Thymus (tissue), 11 donors: ENCODE measurements at regions not wholly inside any gene's neighbourhood (a gene's known extent, or its start where the extent isn't known, plus 50 kb on each side); places are given as distances from the start of the nearest gene placed in this dataset.
"Not testable (repeated sequence)": the region's sequence is repeated elsewhere in the genome, so short reads cannot be mapped to it uniquely, and the experiment has no call there.

Experiments used
- DNase-seq, 9 donors: peaks; one replicate each; pipeline ENCODE4 v3.0.0-alpha.2; 2013; ENCODE audit warnings: low spot score in 9 of 9, low read depth in 6 of 9, missing footprints in 1 of 9
- H3K27ac ChIP-seq, 2 donors: one replicate each; pipeline ENCODE4 v1.5.1; 2013; ENCODE audit warnings: control low read depth in 1 of 2, low read depth in 1 of 2, low read length in 1 of 2, mild to moderate bottlenecking in 1 of 2, moderate library complexity in 1 of 2
- H3K27me3 ChIP-seq, 2 donors: one replicate each; pipeline ENCODE4 v1.5.1; 2013; ENCODE audit warnings: low read length in 1 of 2; ENCODE audit not compliant: control insufficient read depth in 2 of 2, insufficient read depth in 1 of 2
- H3K36me3 ChIP-seq, 2 donors: one replicate each; pipeline ENCODE4 v1.5.1; 2013; ENCODE audit warnings: low read length in 1 of 2, mild to moderate bottlenecking in 1 of 2, moderate library complexity in 1 of 2; ENCODE audit not compliant: control insufficient read depth in 2 of 2, insufficient read depth in 2 of 2
- H3K4me1 ChIP-seq, 2 donors: one replicate each; pipeline ENCODE4 v1.5.1; 2013; ENCODE audit warnings: low read length in 2 of 2; ENCODE audit not compliant: control insufficient read depth in 2 of 2, insufficient read depth in 2 of 2
- H3K4me3 ChIP-seq, 2 donors: one replicate each; pipeline ENCODE4 v1.5.1; 2013; ENCODE audit warnings: low read length in 2 of 2, control low read depth in 1 of 2, mild to moderate bottlenecking in 1 of 2
- H3K9me3 ChIP-seq, 2 donors: one replicate each; pipeline ENCODE4 v1.5.1; 2013; ENCODE audit warnings: low read length in 1 of 2, mild to moderate bottlenecking in 1 of 2; ENCODE audit not compliant: control insufficient read depth in 2 of 2, insufficient read depth in 1 of 2
- WGBS: extraction: QIAGEN DNeasy Blood & Tissue Kit; methylation state at CpG from one replicate; pipeline ENCODE4 v1.1.7; 2013; 5-methylcytosine and 5-hydroxymethylcytosine counted together
- donor health status: healthy.

GRCh38 chr3:109696932-109697331 lies 359.6 kb upstream of the DPPA4 start:
- Histone ChIP-seq H3K4me1 (no peaks in the 10 kb centered on the region), H3K36me3 (no peaks in the 10 kb centered on the region), H3K27me3 (no peaks in the 10 kb centered on the region), H3K27ac (no peak overlapping the region), H3K4me3 (no peak overlapping the region), H3K9me3 (peaks cover 0 to 10% of the 10 kb centered on the region in 2 donors)
- no peak for DNase-seq

GRCh38 chr3:109702252-109702651 lies 364.9 kb upstream of the DPPA4 start:
- DNase-seq, result peak in 2 of 9 donors; percentile 0 to 22
- H3K27ac ChIP-seq, result no peak overlapping the region
- whole genome bisulfite sequencing, result 9% methylated on average over 1 of the region's 1 CpG

GRCh38 chr3:109702976-109703375 lies 365.6 kb upstream of the DPPA4 start:
- H3K4me3 ChIP-seq, result no peak overlapping the region
- H3K27me3 ChIP-seq, result no peaks in the 10 kb centered on the region
- no peak for DNase-seq
- H3K4me1 ChIP-seq, result no peaks in the 10 kb centered on the region
- no peaks in the 10 kb centered on the region for H3K36me3 ChIP-seq
- H3K9me3 ChIP-seq, result no peaks in the 10 kb centered on the region
- 90% methylated on average over 2 of the region's 2 CpGs for WGBS
- no peak overlapping the region for H3K27ac ChIP-seq

More at GRCh38 chr3:109702252-109702651, 364.9 kb upstream of the DPPA4 start:
- Histone ChIP-seq H3K27me3 (no peaks in the 10 kb centered on the region), H3K9me3 (no peaks in the 10 kb centered on the region), H3K4me1 (no peaks in the 10 kb centered on the region), H3K36me3 (no peaks in the 10 kb centered on the region), H3K4me3 (no peak overlapping the region)

GRCh38 chr3:109705133-109705532 lies 367.8 kb upstream of the DPPA4 start:
- 94% methylated on average over 1 of the region's 1 CpG for WGBS
- H3K4me3 ChIP-seq, H3K4me1 ChIP-seq, H3K9me3 ChIP-seq, H3K36me3 ChIP-seq, H3K27me3 ChIP-seq, DNase-seq, H3K27ac ChIP-seq: not testable (repeated sequence)

- H3K27me3 ChIP-seq, result no peaks in the 10 kb centered on the region
- no peak overlapping the region for H3K27ac ChIP-seq
- whole genome bisulfite sequencing, result 66% methylated on average over 2 of the region's 2 CpGs
- H3K4me1 ChIP-seq, result no peaks in the 10 kb centered on the region
- H3K36me3 ChIP-seq, result no peaks in the 10 kb centered on the region
- H3K4me3 ChIP-seq, result no peak overlapping the region
- no peak for DNase-seq
- no peaks in the 10 kb centered on the region for H3K9me3 ChIP-seq
Observed at GRCh38 chr3:109707617-109708016, 370.3 kb upstream of the DPPA4 start.

- 83% methylated on average over 2 of the region's 2 CpGs for WGBS
- Histone ChIP-seq H3K4me1 (no peaks in the 10 kb centered on the region), H3K4me3 (no peak overlapping the region), H3K36me3 (no peaks in the 10 kb centered on the region), H3K9me3 (no peaks in the 10 kb centered on the region), H3K27me3 (no peaks in the 10 kb centered on the region), H3K27ac (no peak overlapping the region)
- DNase-seq, result no peak
Observed at GRCh38 chr3:109713288-109713687, 375.9 kb upstream of the DPPA4 start.

GRCh38 chr3:109715707-109716106 lies 378.4 kb upstream of the DPPA4 start:
- Histone ChIP-seq H3K27me3 (no peaks in the 10 kb centered on the region), H3K36me3 (no peaks in the 10 kb centered on the region), H3K9me3 (no peaks in the 10 kb centered on the region), H3K4me3 (no peak overlapping the region), H3K27ac (no peak overlapping the region), H3K4me1 (no peaks in the 10 kb centered on the region)
- 70% methylated on average over 3 of the region's 3 CpGs for WGBS
- DNase-seq, result no peak

- 85% methylated on average over 4 of the region's 4 CpGs for WGBS
- H3K9me3 ChIP-seq, result no peaks in the 10 kb centered on the region
- no peak for DNase-seq
Observed at GRCh38 chr3:109718850-109719249, 381.5 kb upstream of the DPPA4 start.

GRCh38 chr3:109728861-109729494 lies 391.6 kb upstream of the DPPA4 start:
- Histone ChIP-seq H3K27ac (no peak overlapping the region), H3K4me3 (no peak overlapping the region), H3K4me1 (no peaks in the 10 kb centered on the region), H3K9me3 (no peaks in the 10 kb centered on the region), H3K36me3 (no peaks in the 10 kb centered on the region), H3K27me3 (no peaks in the 10 kb centered on the region)
- 80% methylated on average over 1 of the region's 1 CpG for WGBS
- no peak for DNase-seq

More at GRCh38 chr3:109718850-109719249, 381.5 kb upstream of the DPPA4 start:
- no peaks in the 10 kb centered on the region for H3K4me1 ChIP-seq
- H3K27me3 ChIP-seq, result no peaks in the 10 kb centered on the region
- H3K27ac ChIP-seq, result no peak overlapping the region
- H3K36me3 ChIP-seq, result no peaks in the 10 kb centered on the region
- H3K4me3 ChIP-seq, result no peak overlapping the region
